K562 (cell line): ENCODE measurements at regions not wholly inside any gene's neighbourhood (a gene's known extent, or its start where the extent isn't known, plus 50 kb on each side); places are given as distances from the start of the nearest gene placed in this dataset.

Source experiments
- FOXA1 ChIP-seq: fragments of 450-650 bp; IDR thresholded peaks from 2 replicates; pipeline ENCODE4 v1.6.1; 2016; ENCODE audit warnings: mild to moderate bottlenecking, borderline replicate concordance
- GATAD2A ChIP-seq: fragments of 450-650 bp; IDR thresholded peaks from 2 replicates; pipeline ENCODE4 v1.6.1; 2017
- STAG1 ChIP-seq: sonication (generic); formaldehyde crosslinking; IDR thresholded peaks from 2 replicates; pipeline ENCODE4 v1.5.0; 2020; ENCODE audit warnings: missing genetic modification reagents, borderline replicate concordance
- ZKSCAN8 ChIP-seq: fragments of 200-800 bp; sonication (Bioruptor generic); IDR thresholded peaks from 2 replicates; pipeline ENCODE4 v1.6.1; 2016; ENCODE audit warnings: missing genetic modification characterization, missing compliant biosample characterization
- ZNF316 ChIP-seq: fragments of 450-650 bp; IDR thresholded peaks from 2 replicates; pipeline ENCODE4 v1.6.1; 2016
- ZNF778 ChIP-seq: fragments of 450-650 bp; formaldehyde crosslinking; IDR thresholded peaks from 2 replicates; pipeline ENCODE4 v1.4.0; 2020; ENCODE audit warnings: mild to moderate bottlenecking, moderate library complexity
- TF ChIP-seq, protein P1 (sequence below): sonication (generic); formaldehyde crosslinking; IDR thresholded peaks from 2 replicates; pipeline ENCODE4 v1.8.0; 2023; ENCODE audit warnings: mild to moderate bottlenecking, missing genetic modification reagents
- TF ChIP-seq, protein P2 (sequence below): sonication (generic); formaldehyde crosslinking; IDR thresholded peaks from 2 replicates; pipeline ENCODE4 v1.4.0; 2020; ENCODE audit warnings: mild to moderate bottlenecking, missing genetic modification reagents
- TF ChIP-seq, protein P3 (sequence below), 2 experiments: fragments of 450-650 bp in 1 of 2; sonication (generic) in 1 of 2; formaldehyde crosslinking; conservative IDR thresholded peaks; 2 replicates each; pipeline versions ENCODE4 v1.4.0 to v1.8.1; 2020 to 2022; ENCODE audit warnings: mild to moderate bottlenecking in 1 of 2, missing genetic modification reagents in 1 of 2

DNA sequence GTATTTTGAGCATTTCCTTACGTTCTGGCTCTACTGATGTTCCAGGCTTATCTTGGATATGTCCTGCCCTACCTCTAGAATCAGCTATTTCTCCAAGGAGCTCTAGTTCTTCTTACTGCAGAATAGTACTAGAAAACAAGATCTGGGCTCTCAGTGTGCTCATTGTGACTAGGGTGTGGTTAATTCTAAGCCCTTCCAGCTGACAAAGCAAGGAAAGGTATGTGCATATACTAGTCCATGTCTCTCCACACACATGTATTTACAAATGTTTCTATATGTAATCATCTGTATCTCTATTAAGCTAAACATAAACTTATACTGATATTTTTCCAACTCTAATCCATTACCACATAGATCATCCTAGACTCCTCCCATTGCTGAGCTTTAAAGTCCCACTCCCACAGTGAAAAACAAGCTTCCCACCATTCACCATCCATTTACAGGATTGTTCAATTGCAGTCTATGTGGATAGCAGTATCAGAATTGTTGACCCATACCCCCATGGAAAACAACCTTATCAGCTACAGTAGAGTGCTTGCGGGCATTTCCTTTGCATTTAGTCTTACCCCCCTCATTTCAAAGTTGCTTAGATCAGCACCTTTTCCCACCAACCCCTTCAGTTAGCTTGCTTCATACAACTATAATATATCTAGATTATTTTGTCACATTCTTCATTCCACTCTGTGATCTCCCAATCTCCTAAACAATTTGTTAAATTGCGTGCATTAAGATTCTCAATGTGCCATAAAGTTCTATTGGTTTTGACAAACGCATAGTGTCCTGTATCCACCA lies 194.5 kb downstream of the SOX9 start (continued):
- TF ChIP-seq, protein P1, sequence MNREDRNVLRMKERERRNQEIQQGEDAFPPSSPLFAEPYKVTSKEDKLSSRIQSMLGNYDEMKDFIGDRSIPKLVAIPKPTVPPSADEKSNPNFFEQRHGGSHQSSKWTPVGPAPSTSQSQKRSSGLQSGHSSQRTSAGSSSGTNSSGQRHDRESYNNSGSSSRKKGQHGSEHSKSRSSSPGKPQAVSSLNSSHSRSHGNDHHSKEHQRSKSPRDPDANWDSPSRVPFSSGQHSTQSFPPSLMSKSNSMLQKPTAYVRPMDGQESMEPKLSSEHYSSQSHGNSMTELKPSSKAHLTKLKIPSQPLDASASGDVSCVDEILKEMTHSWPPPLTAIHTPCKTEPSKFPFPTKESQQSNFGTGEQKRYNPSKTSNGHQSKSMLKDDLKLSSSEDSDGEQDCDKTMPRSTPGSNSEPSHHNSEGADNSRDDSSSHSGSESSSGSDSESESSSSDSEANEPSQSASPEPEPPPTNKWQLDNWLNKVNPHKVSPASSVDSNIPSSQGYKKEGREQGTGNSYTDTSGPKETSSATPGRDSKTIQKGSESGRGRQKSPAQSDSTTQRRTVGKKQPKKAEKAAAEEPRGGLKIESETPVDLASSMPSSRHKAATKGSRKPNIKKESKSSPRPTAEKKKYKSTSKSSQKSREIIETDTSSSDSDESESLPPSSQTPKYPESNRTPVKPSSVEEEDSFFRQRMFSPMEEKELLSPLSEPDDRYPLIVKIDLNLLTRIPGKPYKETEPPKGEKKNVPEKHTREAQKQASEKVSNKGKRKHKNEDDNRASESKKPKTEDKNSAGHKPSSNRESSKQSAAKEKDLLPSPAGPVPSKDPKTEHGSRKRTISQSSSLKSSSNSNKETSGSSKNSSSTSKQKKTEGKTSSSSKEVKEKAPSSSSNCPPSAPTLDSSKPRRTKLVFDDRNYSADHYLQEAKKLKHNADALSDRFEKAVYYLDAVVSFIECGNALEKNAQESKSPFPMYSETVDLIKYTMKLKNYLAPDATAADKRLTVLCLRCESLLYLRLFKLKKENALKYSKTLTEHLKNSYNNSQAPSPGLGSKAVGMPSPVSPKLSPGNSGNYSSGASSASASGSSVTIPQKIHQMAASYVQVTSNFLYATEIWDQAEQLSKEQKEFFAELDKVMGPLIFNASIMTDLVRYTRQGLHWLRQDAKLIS (CRISPR knock-in tag): no peak
- TF ChIP-seq GATAD2A (no peak), ZNF316 (0 out of 2 replicates have a peak, but pooled peaks have one; percentile 14), FOXA1 (no peak), STAG1 (CRISPR knock-in tag) (no peak), ZNF778 (no peak), ZKSCAN8 (CRISPR knock-in tag) (no peak)
- TF ChIP-seq, protein P2, sequence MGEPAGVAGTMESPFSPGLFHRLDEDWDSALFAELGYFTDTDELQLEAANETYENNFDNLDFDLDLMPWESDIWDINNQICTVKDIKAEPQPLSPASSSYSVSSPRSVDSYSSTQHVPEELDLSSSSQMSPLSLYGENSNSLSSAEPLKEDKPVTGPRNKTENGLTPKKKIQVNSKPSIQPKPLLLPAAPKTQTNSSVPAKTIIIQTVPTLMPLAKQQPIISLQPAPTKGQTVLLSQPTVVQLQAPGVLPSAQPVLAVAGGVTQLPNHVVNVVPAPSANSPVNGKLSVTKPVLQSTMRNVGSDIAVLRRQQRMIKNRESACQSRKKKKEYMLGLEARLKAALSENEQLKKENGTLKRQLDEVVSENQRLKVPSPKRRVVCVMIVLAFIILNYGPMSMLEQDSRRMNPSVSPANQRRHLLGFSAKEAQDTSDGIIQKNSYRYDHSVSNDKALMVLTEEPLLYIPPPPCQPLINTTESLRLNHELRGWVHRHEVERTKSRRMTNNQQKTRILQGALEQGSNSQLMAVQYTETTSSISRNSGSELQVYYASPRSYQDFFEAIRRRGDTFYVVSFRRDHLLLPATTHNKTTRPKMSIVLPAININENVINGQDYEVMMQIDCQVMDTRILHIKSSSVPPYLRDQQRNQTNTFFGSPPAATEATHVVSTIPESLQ (CRISPR knock-in tag): no peak
- TF ChIP-seq, protein P3, sequence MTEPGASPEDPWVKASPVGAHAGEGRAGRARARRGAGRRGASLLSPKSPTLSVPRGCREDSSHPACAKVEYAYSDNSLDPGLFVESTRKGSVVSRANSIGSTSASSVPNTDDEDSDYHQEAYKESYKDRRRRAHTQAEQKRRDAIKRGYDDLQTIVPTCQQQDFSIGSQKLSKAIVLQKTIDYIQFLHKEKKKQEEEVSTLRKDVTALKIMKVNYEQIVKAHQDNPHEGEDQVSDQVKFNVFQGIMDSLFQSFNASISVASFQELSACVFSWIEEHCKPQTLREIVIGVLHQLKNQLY (CRISPR knock-in tag; conservative IDR thresholded peaks at IDR 0.05): no peak
